PC-3 (cell line): ENCODE measurements at regions not wholly inside any gene's neighbourhood (a gene's known extent, or its start where the extent isn't known, plus 50 kb on each side); places are given as distances from the start of the nearest gene placed in this dataset.

Experiments used
- ATAC-seq: fragments of 200-7000 bp; cut with Tn5 transposase; 2 replicates; pipeline ENCODE4 v1.9.1; 2020; ENCODE audit warnings: mild to moderate bottlenecking, moderate library complexity
- BruUV-seq: library from RNA; stranded (reverse); fragments of 400-500 nt; replicated peaks from 2 replicates; lab custom pipeline; 2021; lab: Mats Ljungman, UMichigan
- CTCF ChIA-PET: fragments of 300-600 bp; sonication (Branson Sonifier 250); formaldehyde crosslinking; loops from one replicate; lab custom pipeline; 2022; ENCODE audit warnings: antibody characterized with exemption; lab: Charles Lee
- POLR2A ChIA-PET: fragments of 300-600 bp; sonication (Branson Sonifier 250); formaldehyde crosslinking; loops from one replicate; lab custom pipeline; 2022; ENCODE audit warnings: antibody characterized with exemption; ENCODE audit not compliant: unreplicated experiment; lab: Charles Lee
- DNase-seq: peaks from one replicate; pipeline ENCODE4 v3.0.0-alpha.2; 2015
- H2AFZ ChIP-seq: fragments of 300-600 bp; sonication (generic); 2 replicates; pipeline ENCODE4 v1.6.0; 2016; ENCODE audit warnings: antibody characterized with exemption, low read length
- H3F3A ChIP-seq: fragments of 300-600 bp; sonication (generic); one replicate; pipeline ENCODE4 v1.6.0; 2017; ENCODE audit warnings: antibody characterized with exemption, low read length, control low read depth, mild to moderate bottlenecking; ENCODE audit not compliant: unreplicated experiment
- H3K27ac ChIP-seq: fragments of 300-600 bp; sonication (generic); 2 replicates; pipeline ENCODE4 v1.5.1; 2016; ENCODE audit warnings: mild to moderate bottlenecking, low read length
- H3K27me3 ChIP-seq: fragments of 300-600 bp; sonication (generic); 2 replicates; pipeline ENCODE4 v1.6.1; 2016; ENCODE audit warnings: low read length, mixed read lengths
- H3K36me3 ChIP-seq: fragments of 300-600 bp; sonication (generic); 2 replicates; pipeline ENCODE4 v1.6.1; 2016; ENCODE audit warnings: low read depth, mixed run types, low read length, mixed read lengths
- H3K4me1 ChIP-seq: fragments of 300-600 bp; sonication (generic); 2 replicates; pipeline ENCODE4 v1.5.1; 2016; ENCODE audit warnings: low read length; ENCODE audit not compliant: insufficient read depth
- H3K4me2 ChIP-seq: fragments of 300-600 bp; sonication (generic); 2 replicates; pipeline ENCODE4 v1.6.0; 2016; ENCODE audit warnings: low read length
- H3K4me3 ChIP-seq: fragments of 300-600 bp; sonication (generic); 2 replicates; pipeline ENCODE4 v1.5.1; 2016; ENCODE audit warnings: mild to moderate bottlenecking, low read length, mixed read lengths
- H3K79me2 ChIP-seq: fragments of 300-600 bp; sonication (generic); 2 replicates; pipeline ENCODE4 v1.6.1; 2017; ENCODE audit warnings: low read length, mixed read lengths
- H3K9ac ChIP-seq: fragments of 300-600 bp; sonication (generic); 2 replicates; pipeline ENCODE4 v1.6.0; 2016; ENCODE audit warnings: mild to moderate bottlenecking, low read length
- H3K9me2 ChIP-seq: fragments of 300-600 bp; sonication (generic); replicated peaks from 2 replicates; pipeline ENCODE4 v1.6.1; 2016; ENCODE audit warnings: mixed run types, low read length, mixed read lengths
- H3K9me3 ChIP-seq: fragments of 300-600 bp; sonication (generic); 2 replicates; pipeline ENCODE4 v1.6.1; 2016; ENCODE audit warnings: low read length, mixed read lengths
- H4K20me1 ChIP-seq: fragments of 300-600 bp; sonication (generic); 2 replicates; pipeline ENCODE4 v1.6.1; 2016; ENCODE audit warnings: low read length, mixed read lengths
- EZH2 ChIP-seq: fragments of 300-600 bp; sonication (generic); IDR thresholded peaks from one replicate; pipeline ENCODE4 v1.6.1; 2017; ENCODE audit warnings: antibody characterized with exemption, mild to moderate bottlenecking, low read length; ENCODE audit not compliant: unreplicated experiment
- EZH2phosphoT487 ChIP-seq: fragments of 300-600 bp; sonication (generic); IDR thresholded peaks from 2 replicates; pipeline ENCODE4 v1.6.1; 2018; ENCODE audit warnings: mild to moderate bottlenecking, antibody characterized with exemption, low read length, borderline replicate concordance
- intact Hi-C: fragments of 100-400 bp; cut with micrococcal nuclease; formaldehyde crosslinking; loops from 2 replicates; pipeline ENCODE4 v1.9.0; 2023
- TF ChIP-seq, protein P1 (sequence below): fragments of 300-600 bp; sonication (generic); conservative IDR thresholded peaks from 2 replicates; pipeline ENCODE4 v1.5.1; 2017; ENCODE audit warnings: antibody characterized with exemption, low read depth, mild to moderate bottlenecking, low read length

DNA sequence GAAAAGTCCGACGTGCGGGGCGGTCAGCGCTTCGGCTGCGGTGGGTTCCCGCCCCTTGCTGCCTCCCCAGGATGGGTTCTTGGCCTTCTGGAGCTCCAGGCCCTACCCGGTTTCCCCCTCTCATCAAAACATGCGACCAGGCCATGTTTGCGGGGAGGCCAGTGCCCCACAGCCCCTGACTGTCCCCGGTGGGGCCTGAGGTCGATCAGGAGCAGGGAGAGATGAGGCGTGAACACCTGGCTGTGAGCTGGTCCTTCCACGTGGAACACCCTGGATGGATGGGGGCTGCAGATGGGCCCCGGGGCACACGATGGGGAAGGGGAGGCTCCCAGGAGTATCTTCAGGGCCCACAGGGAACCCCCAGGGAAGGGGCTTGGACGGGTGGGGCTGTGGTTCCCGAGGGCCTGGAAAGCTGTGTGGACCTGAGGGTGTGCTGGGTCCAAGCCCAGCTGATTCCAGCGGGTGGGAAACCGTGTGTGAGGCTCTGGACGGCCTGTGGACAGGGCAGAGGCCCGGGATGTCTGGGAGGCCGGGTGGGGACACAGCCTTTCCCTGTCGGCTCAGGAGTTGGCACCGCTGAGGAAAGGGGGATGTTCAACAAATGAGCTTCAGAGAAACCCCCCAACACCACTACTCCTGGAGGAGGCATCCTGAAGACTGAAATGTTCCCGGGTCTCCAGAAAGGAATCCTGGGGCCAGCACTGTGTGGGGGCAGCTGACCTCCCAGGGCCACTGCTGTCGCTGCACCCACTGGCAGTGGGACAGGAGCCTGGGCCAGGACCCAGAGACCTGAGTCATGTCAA, 187.0 kb upstream of the C14orf180 start:
- no peak for DNase-seq
- no peak overlapping the region for H2AFZ ChIP-seq
- no peaks in the 10 kb centered on the region for H3K9me2 ChIP-seq
- H3F3A ChIP-seq, result no peaks in the 10 kb centered on the region
- H3K4me1 ChIP-seq, result no peaks in the 10 kb centered on the region
- ChIA-PET CTCF (no interaction called here), POLR2A (no interaction called here)
- no peak overlapping the region for H3K9ac ChIP-seq
- no peak for ATAC-seq
- BruUV-seq, result no TSS peak
- intact Hi-C loops, result no loop called here
- peaks cover 4% of the 10 kb centered on the region for H3K9me3 ChIP-seq
- no peaks in the 10 kb centered on the region for H3K79me2 ChIP-seq
- no peaks in the 10 kb centered on the region for H4K20me1 ChIP-seq
- TF ChIP-seq EZH2 (no peak), EZH2phosphoT487 (no peak)
- TF ChIP-seq, protein P1, sequence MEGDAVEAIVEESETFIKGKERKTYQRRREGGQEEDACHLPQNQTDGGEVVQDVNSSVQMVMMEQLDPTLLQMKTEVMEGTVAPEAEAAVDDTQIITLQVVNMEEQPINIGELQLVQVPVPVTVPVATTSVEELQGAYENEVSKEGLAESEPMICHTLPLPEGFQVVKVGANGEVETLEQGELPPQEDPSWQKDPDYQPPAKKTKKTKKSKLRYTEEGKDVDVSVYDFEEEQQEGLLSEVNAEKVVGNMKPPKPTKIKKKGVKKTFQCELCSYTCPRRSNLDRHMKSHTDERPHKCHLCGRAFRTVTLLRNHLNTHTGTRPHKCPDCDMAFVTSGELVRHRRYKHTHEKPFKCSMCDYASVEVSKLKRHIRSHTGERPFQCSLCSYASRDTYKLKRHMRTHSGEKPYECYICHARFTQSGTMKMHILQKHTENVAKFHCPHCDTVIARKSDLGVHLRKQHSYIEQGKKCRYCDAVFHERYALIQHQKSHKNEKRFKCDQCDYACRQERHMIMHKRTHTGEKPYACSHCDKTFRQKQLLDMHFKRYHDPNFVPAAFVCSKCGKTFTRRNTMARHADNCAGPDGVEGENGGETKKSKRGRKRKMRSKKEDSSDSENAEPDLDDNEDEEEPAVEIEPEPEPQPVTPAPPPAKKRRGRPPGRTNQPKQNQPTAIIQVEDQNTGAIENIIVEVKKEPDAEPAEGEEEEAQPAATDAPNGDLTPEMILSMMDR, result no peak
- H3K36me3 ChIP-seq, result no peaks in the 10 kb centered on the region
- no peak overlapping the region for H3K4me3 ChIP-seq
- H3K4me2 ChIP-seq, result no peak overlapping the region
- no peak overlapping the region for H3K27ac ChIP-seq
- H3K27me3 ChIP-seq, result peaks cover 79% of the 10 kb centered on the region

DNA sequence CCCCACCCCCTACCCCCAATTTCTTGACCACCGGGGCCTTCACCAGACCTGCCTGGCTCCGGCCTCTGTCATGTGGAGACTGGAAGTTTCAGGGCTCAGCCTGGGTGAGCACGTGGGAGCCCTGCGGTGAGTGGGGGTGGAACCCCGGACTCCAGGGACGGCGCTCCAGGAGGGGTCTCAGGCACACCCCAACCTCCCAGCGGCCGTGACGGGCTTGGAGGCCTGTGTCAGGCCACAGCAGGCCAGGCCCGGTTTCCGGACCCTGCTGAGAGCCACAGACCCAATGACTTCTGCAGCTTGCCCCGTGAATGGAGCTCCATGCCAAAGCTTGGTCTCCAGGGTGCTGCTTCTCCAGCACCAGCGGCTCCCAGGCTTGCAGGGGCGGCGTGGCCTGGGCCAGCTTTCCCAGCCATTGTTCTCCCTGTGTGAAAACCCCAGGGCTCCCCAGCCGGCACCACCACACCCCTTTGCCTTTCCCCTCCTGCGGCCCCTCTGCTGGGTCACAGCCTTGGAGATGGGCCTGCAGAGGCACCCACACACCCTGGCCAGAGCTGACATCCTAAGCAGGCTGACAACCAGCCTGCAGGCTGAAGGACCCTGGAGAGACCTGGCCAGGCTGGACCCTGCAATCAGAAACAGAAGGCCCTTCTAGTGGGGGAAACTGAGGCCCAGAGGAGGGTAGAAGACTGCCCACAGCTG, 186.2 kb upstream of the C14orf180 start:
- Histone ChIP-seq H3K4me2 (no peak overlapping the region), H3K27me3 (peaks cover 85% of the 10 kb centered on the region), H3F3A (no peaks in the 10 kb centered on the region), H3K4me3 (no peak overlapping the region), H4K20me1 (no peaks in the 10 kb centered on the region), H3K27ac (no peak overlapping the region), H3K79me2 (no peaks in the 10 kb centered on the region), H3K36me3 (no peaks in the 10 kb centered on the region), H3K9ac (no peak overlapping the region), H3K4me1 (no peaks in the 10 kb centered on the region), H2AFZ (no peak overlapping the region), H3K9me3 (peaks cover 11% of the 10 kb centered on the region), H3K9me2 (no peaks in the 10 kb centered on the region)
- POLR2A ChIA-PET, result no interaction called here
- no peak for DNase-seq
- TF ChIP-seq EZH2phosphoT487 (no peak), EZH2 (no peak)
- TF ChIP-seq, protein P1, result no peak
- no peak for ATAC-seq
- BruUV-seq, result no TSS peak
- CTCF ChIA-PET, result no interaction called here
- intact Hi-C loops, result no loop called here

DNA sequence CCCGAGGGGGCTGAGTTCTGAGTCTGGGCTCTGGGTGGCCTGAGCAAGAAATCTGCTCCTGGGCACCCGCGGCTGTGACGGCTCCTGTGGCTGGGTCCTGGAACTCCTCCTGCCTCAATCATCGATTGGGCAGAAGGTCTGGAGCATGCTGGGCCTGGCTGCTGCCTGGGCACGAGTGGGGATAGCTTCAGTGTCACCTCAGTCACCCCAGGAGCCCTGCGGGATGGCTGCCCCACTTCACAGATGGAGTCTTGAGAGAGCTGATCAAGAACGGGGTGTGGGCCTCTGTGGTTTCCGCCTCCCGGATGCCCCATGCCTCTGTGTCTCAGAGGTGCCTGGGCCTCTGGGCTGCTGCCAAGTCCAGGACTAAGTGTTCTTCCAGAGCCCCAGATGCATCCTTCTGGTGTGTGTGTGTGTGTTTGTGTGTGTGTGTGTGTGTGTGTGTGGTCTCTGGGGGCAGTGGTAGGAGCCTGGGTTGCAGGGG, 185.6 kb upstream of the C14orf180 start:
- DNase-seq, result no peak
- BruUV-seq, result no TSS peak
- no peak for ATAC-seq
- intact Hi-C loops, result no loop called here
- H3K9me2 ChIP-seq, result no peaks in the 10 kb centered on the region
- no peak overlapping the region for H3K4me3 ChIP-seq
- H3K4me2 ChIP-seq, result no peak overlapping the region
- H3K27me3 ChIP-seq, result peaks cover 89% of the 10 kb centered on the region
- ChIA-PET CTCF (no interaction called here), POLR2A (no interaction called here)
- TF ChIP-seq EZH2, result no peak
- TF ChIP-seq, protein P1, result no peak
- TF ChIP-seq EZH2phosphoT487, result no peak
- H4K20me1 ChIP-seq, result no peaks in the 10 kb centered on the region
- no peak overlapping the region for H2AFZ ChIP-seq
- no peaks in the 10 kb centered on the region for H3K79me2 ChIP-seq
- no peak overlapping the region for H3K27ac ChIP-seq
- no peaks in the 10 kb centered on the region for H3K36me3 ChIP-seq
- H3K4me1 ChIP-seq, result no peaks in the 10 kb centered on the region
- H3K9ac ChIP-seq, result no peak overlapping the region
- H3F3A ChIP-seq, result no peaks in the 10 kb centered on the region
- peaks cover 11% of the 10 kb centered on the region for H3K9me3 ChIP-seq
